ENCODE measurements at regions not wholly inside any gene's neighbourhood (a gene's known extent, or its start where the extent isn't known, plus 50 kb on each side); places are given as distances from the start of the nearest gene placed in this dataset.

DNA sequence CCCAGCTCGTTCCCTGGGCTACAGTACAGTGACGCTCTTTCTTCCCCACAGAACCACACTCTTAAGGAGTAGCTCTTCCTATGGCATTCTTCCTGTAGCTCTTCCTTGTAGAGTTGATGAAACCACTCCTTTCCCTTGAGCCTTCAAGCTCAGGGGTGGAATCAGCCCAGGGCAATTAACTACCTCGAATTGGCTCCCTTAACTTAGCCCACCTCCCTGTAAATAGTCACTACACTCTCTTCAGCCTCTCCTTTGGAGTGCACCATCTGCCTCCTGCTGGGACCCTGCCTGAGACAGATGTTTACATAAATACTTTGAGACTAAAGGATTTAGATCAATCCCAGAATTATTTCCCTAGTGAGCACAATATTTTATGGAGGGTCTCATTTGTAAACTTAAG is 537.8 kb upstream of the AUTS2 start:
- no peaks in the 10 kb centered on the region for H3K36me3 ChIP-seq (replicated peaks; ENCODE audit: low read depth, low read length)
- H3K9me3 ChIP-seq (ENCODE audit: insufficient read depth, low read length) = peaks cover 2% of the 10 kb centered on the region; the same call in 1 of the 2 replicates
- H3K27me3 ChIP-seq (ENCODE audit: low read depth, low read length) = no peaks in the 10 kb centered on the region
- no peak overlapping the region for H3K27ac ChIP-seq (ENCODE audit: low read length)
- H3K79me2 ChIP-seq (ENCODE audit: low read length) = no peaks in the 10 kb centered on the region
- TF ChIP-seq CTCF (IDR thresholded peaks at IDR 0.05; ENCODE audit: low read depth, low read length) (no peak), EZH2phosphoT487 (IDR thresholded peaks at IDR 0.05; ENCODE audit: low read depth) (no peak)
- no peak overlapping the region for H3K9ac ChIP-seq (ENCODE audit: low read length)
- H3K4me2 ChIP-seq (ENCODE audit: low read length) = no peak overlapping the region
- H3K4me3 ChIP-seq (ENCODE audit: low read length) = no peak overlapping the region
- H4K20me1 ChIP-seq (ENCODE audit: insufficient read depth, low read length) = no peaks in the 10 kb centered on the region
- H3K4me1 ChIP-seq (ENCODE audit: low read length) = no peaks in the 10 kb centered on the region
- no peak overlapping the region for H2AFZ ChIP-seq (ENCODE audit: low read depth, low read length)

DNA sequence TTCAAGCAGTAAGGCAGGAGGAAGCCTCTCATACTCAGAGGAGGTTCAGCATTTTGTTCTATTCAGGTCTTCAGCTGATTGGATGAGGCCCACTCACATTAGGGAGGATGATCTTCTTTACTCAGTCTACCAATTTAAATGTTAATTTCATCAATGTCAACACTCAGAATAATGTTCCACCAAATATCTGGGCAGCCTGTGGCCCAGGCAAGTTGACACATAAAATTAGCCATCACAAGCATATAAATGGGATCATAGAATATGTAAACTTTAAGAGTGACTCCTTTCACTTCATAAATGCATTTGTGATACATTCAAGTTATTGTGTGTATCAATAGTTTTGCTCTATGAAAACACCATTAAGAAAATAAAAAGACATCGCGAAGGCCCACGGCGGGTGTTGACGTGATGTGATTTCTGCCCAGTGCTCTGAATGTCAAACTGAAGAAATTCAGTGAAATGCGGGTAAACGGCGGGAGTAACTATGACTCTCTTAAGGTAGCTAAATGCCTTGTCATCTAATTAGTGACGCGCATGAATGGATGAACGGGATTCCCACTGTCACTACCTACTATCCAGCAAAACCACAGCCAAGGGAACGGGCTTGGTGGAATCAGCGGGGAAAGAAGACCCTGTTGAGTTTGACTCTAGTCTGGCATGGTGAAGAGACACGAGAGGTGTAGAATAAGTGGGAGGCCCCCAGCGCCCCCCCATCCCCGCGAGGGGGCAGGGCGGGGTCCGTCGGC is 536.1 kb upstream of the AUTS2 start:
- Histone ChIP-seq H3K27me3 (ENCODE audit: low read depth, low read length) (no peaks in the 10 kb centered on the region), H3K36me3 (replicated peaks; ENCODE audit: low read depth, low read length) (no peaks in the 10 kb centered on the region), H3K4me1 (ENCODE audit: low read length) (no peaks in the 10 kb centered on the region), H2AFZ (ENCODE audit: low read depth, low read length) (no peak overlapping the region), H4K20me1 (ENCODE audit: insufficient read depth, low read length) (no peaks in the 10 kb centered on the region), H3K9me3 (ENCODE audit: insufficient read depth, low read length) (peaks cover 2% of the 10 kb centered on the region; the same call in 1 of the 2 replicates), H3K4me3 (ENCODE audit: low read length) (no peak overlapping the region), H3K9ac (ENCODE audit: low read length) (no peak overlapping the region), H3K27ac (ENCODE audit: low read length) (no peak overlapping the region), H3K4me2 (ENCODE audit: low read length) (no peak overlapping the region), H3K79me2 (ENCODE audit: low read length) (no peaks in the 10 kb centered on the region)
- TF ChIP-seq CTCF (IDR thresholded peaks at IDR 0.05; ENCODE audit: low read depth, low read length) (no peak), EZH2phosphoT487 (IDR thresholded peaks at IDR 0.05; ENCODE audit: low read depth) (no peak)

DNA sequence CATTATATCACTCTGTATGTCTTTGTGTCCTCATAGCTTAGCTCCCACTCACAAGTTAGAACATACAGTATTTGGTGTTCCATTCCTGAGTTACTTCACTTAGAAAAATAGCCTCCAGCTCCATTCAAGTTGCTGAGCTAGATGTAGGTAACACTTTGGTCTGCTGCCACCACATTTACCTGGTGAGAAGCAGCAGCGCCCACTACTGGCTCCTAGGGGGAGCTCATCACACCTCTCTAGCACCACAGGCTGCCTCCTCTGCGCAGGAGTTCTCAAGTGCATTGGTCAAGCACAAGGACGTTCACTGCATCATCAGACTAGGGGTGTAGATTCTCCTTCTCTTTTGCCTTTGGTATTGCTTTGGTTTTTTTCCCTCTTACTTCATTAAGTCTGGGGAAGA is 530.9 kb upstream of the AUTS2 start:
- H3K4me2 ChIP-seq (ENCODE audit: low read length) = no peak overlapping the region
- no peak overlapping the region for H2AFZ ChIP-seq (ENCODE audit: low read depth, low read length)
- H3K4me3 ChIP-seq (ENCODE audit: low read length) = no peak overlapping the region
- no peaks in the 10 kb centered on the region for H3K4me1 ChIP-seq (ENCODE audit: low read length)
- H3K9ac ChIP-seq (ENCODE audit: low read length) = no peak overlapping the region
- H3K27ac ChIP-seq (ENCODE audit: low read length) = no peak overlapping the region
- H3K27me3 ChIP-seq (ENCODE audit: low read depth, low read length) = no peaks in the 10 kb centered on the region
- no peaks in the 10 kb centered on the region for H4K20me1 ChIP-seq (ENCODE audit: insufficient read depth, low read length)
- no peaks in the 10 kb centered on the region for H3K79me2 ChIP-seq (ENCODE audit: low read length)
- H3K36me3 ChIP-seq (replicated peaks; ENCODE audit: low read depth, low read length) = no peaks in the 10 kb centered on the region
- H3K9me3 ChIP-seq (ENCODE audit: insufficient read depth, low read length) = no peaks in the 10 kb centered on the region
- TF ChIP-seq EZH2phosphoT487 (IDR thresholded peaks at IDR 0.05; ENCODE audit: low read depth) (no peak), CTCF (IDR thresholded peaks at IDR 0.05; ENCODE audit: low read depth, low read length) (0 out of 2 replicates have a peak, but pooled peaks have one; percentile 4)

- Histone ChIP-seq H3K4me1 (ENCODE audit: low read length) (no peaks in the 10 kb centered on the region), H3K27ac (ENCODE audit: low read length) (no peak overlapping the region), H3K79me2 (ENCODE audit: low read length) (no peaks in the 10 kb centered on the region), H3K4me3 (ENCODE audit: low read length) (no peak overlapping the region), H3K36me3 (replicated peaks; ENCODE audit: low read depth, low read length) (no peaks in the 10 kb centered on the region), H4K20me1 (ENCODE audit: insufficient read depth, low read length) (no peaks in the 10 kb centered on the region), H3K27me3 (ENCODE audit: low read depth, low read length) (no peaks in the 10 kb centered on the region), H3K9ac (ENCODE audit: low read length) (no peak overlapping the region), H2AFZ (ENCODE audit: low read depth, low read length) (no peak overlapping the region), H3K9me3 (ENCODE audit: insufficient read depth, low read length) (no peaks in the 10 kb centered on the region), H3K4me2 (ENCODE audit: low read length) (no peak overlapping the region)
- no peak for TF ChIP-seq CTCF (IDR thresholded peaks at IDR 0.05; ENCODE audit: low read depth, low read length)
- no peak for TF ChIP-seq EZH2phosphoT487 (IDR thresholded peaks at IDR 0.05; ENCODE audit: low read depth)
Measured at GRCh38 chr7:69070476-69070875, 527.8 kb upstream of the AUTS2 start.

Measured in OCI-LY3 (cell line).